Testis (tissue), 2 donors: ENCODE measurements at regions not wholly inside any gene's neighbourhood (a gene's known extent, or its start where the extent isn't known, plus 50 kb on each side); places are given as distances from the start of the nearest gene placed in this dataset.
"Not testable (repeated sequence)": the region's sequence is repeated elsewhere in the genome, so short reads cannot be mapped to it uniquely, and the experiment has no call there.

Source experiments
- POLR2A ChIP-seq: fragments of 450-650 bp; IDR thresholded peaks from one replicate; pipeline ENCODE4 v1.6.1; 2017; ENCODE audit warnings: antibody characterized with exemption, mild to moderate bottlenecking, moderate library complexity
- TF ChIP-seq, protein P1 (sequence below), 3 experiments: fragments of 450-650 bp in 2 of 3; fragments of 200-600 bp in 1 of 3; sonication (generic) in 1 of 3; IDR thresholded peaks; one replicate each; pipeline ENCODE4 v1.5.1; 2016 to 2019; ENCODE audit warnings: antibody characterized with exemption in 3 of 3, mild to moderate bottlenecking in 2 of 3, moderate library complexity in 1 of 3

DNA sequence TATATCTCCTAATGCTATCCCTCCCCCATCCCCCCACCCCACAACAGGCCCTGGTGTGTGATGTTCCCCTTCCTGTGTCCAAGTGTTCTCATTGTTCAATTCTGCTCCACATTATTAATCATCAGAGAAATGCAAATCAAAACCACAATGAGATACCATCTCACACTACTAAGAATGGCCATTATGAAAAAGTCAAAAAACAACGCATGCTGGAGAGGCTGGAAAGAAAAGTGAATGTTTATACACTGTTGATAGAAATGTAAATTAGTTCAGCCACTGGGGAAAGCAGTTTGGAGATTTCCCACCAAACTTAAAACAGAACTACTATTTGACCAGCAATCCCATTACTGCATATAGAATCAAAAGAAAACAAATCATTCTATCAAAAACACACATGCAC, 172.1 kb upstream of the ZNF385D start:
- TF ChIP-seq, protein P1, sequence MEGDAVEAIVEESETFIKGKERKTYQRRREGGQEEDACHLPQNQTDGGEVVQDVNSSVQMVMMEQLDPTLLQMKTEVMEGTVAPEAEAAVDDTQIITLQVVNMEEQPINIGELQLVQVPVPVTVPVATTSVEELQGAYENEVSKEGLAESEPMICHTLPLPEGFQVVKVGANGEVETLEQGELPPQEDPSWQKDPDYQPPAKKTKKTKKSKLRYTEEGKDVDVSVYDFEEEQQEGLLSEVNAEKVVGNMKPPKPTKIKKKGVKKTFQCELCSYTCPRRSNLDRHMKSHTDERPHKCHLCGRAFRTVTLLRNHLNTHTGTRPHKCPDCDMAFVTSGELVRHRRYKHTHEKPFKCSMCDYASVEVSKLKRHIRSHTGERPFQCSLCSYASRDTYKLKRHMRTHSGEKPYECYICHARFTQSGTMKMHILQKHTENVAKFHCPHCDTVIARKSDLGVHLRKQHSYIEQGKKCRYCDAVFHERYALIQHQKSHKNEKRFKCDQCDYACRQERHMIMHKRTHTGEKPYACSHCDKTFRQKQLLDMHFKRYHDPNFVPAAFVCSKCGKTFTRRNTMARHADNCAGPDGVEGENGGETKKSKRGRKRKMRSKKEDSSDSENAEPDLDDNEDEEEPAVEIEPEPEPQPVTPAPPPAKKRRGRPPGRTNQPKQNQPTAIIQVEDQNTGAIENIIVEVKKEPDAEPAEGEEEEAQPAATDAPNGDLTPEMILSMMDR (IDR thresholded peaks at IDR 0.05) = not testable (repeated sequence)
- TF ChIP-seq POLR2A = not testable (repeated sequence)
